Tibial nerve (tissue), 4 donors: ENCODE measurements at regions not wholly inside any gene's neighbourhood (a gene's known extent, or its start where the extent isn't known, plus 50 kb on each side); places are given as distances from the start of the nearest gene placed in this dataset.

ENCODE experiments used
- DNase-seq, 2 donors: peaks; one replicate each; pipeline ENCODE4 v3.0.0-alpha.2; 2019; ENCODE audit warnings: low spot score in 2 of 2
- H3K27ac ChIP-seq, 4 donors: fragments of 200-600 bp; sonication (generic) in 3 of 4; one replicate each; pipeline ENCODE4 v1.5.1; 2017 to 2019; ENCODE audit warnings: mild to moderate bottlenecking in 1 of 4
- H3K27me3 ChIP-seq, 2 donors: fragments of 200-600 bp; sonication (generic) in 1 of 2; one replicate each; pipeline versions ENCODE4 v1.5.1 to v1.6.0; 2017 to 2019
- H3K36me3 ChIP-seq, 3 donors: fragments of 200-600 bp; sonication (generic); one replicate each; pipeline ENCODE4 v1.5.1; 2018 to 2019
- H3K4me1 ChIP-seq, 4 donors: fragments of 200-600 bp; sonication (generic) in 3 of 4; one replicate each; pipeline ENCODE4 v1.5.1; 2017 to 2019
- H3K4me3 ChIP-seq, 4 donors: fragments of 200-600 bp; sonication (generic) in 3 of 4; one replicate each; pipeline ENCODE4 v1.5.1; 2017 to 2019; ENCODE audit warnings: mild to moderate bottlenecking in 1 of 4, moderate library complexity in 1 of 4
- H3K9me3 ChIP-seq, 4 donors: fragments of 200-600 bp; sonication (generic) in 3 of 4; one replicate each; pipeline ENCODE4 v1.5.1; 2017 to 2019
- EP300 ChIP-seq, 2 donors: sonication (generic); formaldehyde crosslinking; IDR thresholded peaks; one replicate each; pipeline ENCODE4 v1.6.1; 2017; ENCODE audit warnings: antibody characterized with exemption in 2 of 2, mild to moderate bottlenecking in 1 of 2
- POLR2A ChIP-seq, 2 donors: fragments of 450-650 bp; IDR thresholded peaks; one replicate each; pipeline ENCODE4 v1.6.1; 2017; ENCODE audit warnings: antibody characterized with exemption in 2 of 2, mild to moderate bottlenecking in 2 of 2, moderate library complexity in 2 of 2
- WGBS, 2 donors: methylation state at CpG; one replicate each; pipeline ENCODE4 v1.1.5; 2018; 5-methylcytosine and 5-hydroxymethylcytosine counted together
- TF ChIP-seq, protein P1 (sequence below), 5 experiments: fragments of 200-600 bp in 3 of 5; fragments of 450-650 bp in 2 of 5; sonication (generic) in 3 of 5; IDR thresholded peaks; one replicate each; pipeline ENCODE4 v1.5.1; 2016 to 2019; ENCODE audit warnings: antibody characterized with exemption in 5 of 5, mild to moderate bottlenecking in 3 of 5, moderate library complexity in 2 of 5

GRCh38 chr12:115504306-115505290 is 772.9 kb downstream of the MED13L start:
- Histone ChIP-seq H3K9me3 (no peaks in the 10 kb centered on the region), H3K27ac (no peak overlapping the region), H3K4me3 (no peak overlapping the region), H3K36me3 (no peaks in the 10 kb centered on the region), H3K4me1 (no peaks in the 10 kb centered on the region), H3K27me3 (no peaks in the 10 kb centered on the region)
- 53 to 58% methylated on average over 13 to 16 of the region's 16 CpGs for WGBS, 2 donors
- TF ChIP-seq EP300 (IDR thresholded peaks at IDR 0.05) (no peak), POLR2A (IDR thresholded peaks at IDR 0.05) (no peak)
- TF ChIP-seq, protein P1, sequence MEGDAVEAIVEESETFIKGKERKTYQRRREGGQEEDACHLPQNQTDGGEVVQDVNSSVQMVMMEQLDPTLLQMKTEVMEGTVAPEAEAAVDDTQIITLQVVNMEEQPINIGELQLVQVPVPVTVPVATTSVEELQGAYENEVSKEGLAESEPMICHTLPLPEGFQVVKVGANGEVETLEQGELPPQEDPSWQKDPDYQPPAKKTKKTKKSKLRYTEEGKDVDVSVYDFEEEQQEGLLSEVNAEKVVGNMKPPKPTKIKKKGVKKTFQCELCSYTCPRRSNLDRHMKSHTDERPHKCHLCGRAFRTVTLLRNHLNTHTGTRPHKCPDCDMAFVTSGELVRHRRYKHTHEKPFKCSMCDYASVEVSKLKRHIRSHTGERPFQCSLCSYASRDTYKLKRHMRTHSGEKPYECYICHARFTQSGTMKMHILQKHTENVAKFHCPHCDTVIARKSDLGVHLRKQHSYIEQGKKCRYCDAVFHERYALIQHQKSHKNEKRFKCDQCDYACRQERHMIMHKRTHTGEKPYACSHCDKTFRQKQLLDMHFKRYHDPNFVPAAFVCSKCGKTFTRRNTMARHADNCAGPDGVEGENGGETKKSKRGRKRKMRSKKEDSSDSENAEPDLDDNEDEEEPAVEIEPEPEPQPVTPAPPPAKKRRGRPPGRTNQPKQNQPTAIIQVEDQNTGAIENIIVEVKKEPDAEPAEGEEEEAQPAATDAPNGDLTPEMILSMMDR (IDR thresholded peaks at IDR 0.05), result no peak
- no peak for DNase-seq

- H3K4me1 ChIP-seq, result no peaks in the 10 kb centered on the region
- TF ChIP-seq, protein P1 (IDR thresholded peaks at IDR 0.05), result no peak
- TF ChIP-seq EP300 (IDR thresholded peaks at IDR 0.05) (no peak), POLR2A (IDR thresholded peaks at IDR 0.05) (no peak)
- no peaks in the 10 kb centered on the region for H3K9me3 ChIP-seq
- no peaks in the 10 kb centered on the region for H3K36me3 ChIP-seq
- no peaks in the 10 kb centered on the region for H3K27me3 ChIP-seq
- no peak overlapping the region for H3K4me3 ChIP-seq
- 58 to 73% methylated on average over 4 of the region's 4 CpGs for WGBS, 2 donors
- H3K27ac ChIP-seq, result no peak overlapping the region
- DNase-seq, result no peak
Observed at GRCh38 chr12:115500872-115501271, 776.6 kb downstream of the MED13L start.

GRCh38 chr12:115495300-115495699 is 782.2 kb downstream of the MED13L start:
- WGBS, 2 donors, result 89 to 93% methylated on average over 3 of the region's 3 CpGs
- no peaks in the 10 kb centered on the region for H3K4me1 ChIP-seq
- no peaks in the 10 kb centered on the region for H3K36me3 ChIP-seq
- H3K4me3 ChIP-seq, result no peak overlapping the region
- DNase-seq, result no peak
- no peaks in the 10 kb centered on the region for H3K27me3 ChIP-seq
- H3K9me3 ChIP-seq, result no peaks in the 10 kb centered on the region
- TF ChIP-seq, protein P1 (IDR thresholded peaks at IDR 0.05), result no peak
- TF ChIP-seq POLR2A (IDR thresholded peaks at IDR 0.05), result no peak
- TF ChIP-seq EP300 (IDR thresholded peaks at IDR 0.05), result no peak
- H3K27ac ChIP-seq, result no peak overlapping the region

GRCh38 chr12:115492553-115492952 is 784.9 kb downstream of the MED13L start:
- no peak for DNase-seq
- Histone ChIP-seq H3K4me3 (no peak overlapping the region), H3K4me1 (no peaks in the 10 kb centered on the region), H3K27ac (no peak overlapping the region), H3K27me3 (no peaks in the 10 kb centered on the region), H3K9me3 (no peaks in the 10 kb centered on the region), H3K36me3 (no peaks in the 10 kb centered on the region)
- 42 to 100% methylated on average over 2 of the region's 2 CpGs for WGBS, 2 donors
- TF ChIP-seq POLR2A (IDR thresholded peaks at IDR 0.05) (no peak), EP300 (IDR thresholded peaks at IDR 0.05) (no peak)
- TF ChIP-seq, protein P1 (IDR thresholded peaks at IDR 0.05), result no peak

DNA sequence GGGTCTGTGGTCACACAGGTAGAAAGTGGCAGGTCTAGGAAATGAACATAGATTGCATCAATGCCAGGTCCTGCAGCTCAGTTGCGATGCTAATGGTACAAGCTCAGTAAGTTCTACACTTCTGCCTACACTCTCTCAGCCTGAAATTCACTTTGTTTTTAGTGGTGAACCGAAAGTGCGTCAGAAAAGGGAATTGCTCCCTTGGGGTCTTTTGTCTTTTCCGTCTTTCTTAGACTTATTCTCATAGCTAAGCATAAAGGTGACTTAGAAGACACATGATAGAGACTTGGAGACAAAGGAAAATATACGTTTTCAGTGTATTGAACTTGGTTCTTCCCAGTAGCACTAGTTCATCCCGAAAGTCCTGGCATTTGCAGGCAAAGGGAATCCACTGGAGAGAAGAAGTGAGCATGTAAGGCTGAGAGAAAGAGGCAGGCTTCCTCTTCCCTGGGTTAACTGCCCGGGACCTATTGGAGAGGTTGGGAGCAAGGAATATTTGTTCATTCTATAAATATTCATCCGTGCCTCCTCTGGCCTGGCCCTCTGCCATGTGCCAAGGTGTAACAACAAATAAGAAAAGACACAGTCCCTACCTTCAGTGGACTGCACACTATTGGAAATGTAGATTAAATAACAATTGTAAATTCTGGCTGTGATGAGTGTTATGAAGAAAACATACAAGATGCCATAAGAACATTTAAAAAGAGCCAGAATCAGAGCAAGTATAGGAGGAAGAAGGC is 785.8 kb downstream of the MED13L start:
- no peak for TF ChIP-seq EP300 (IDR thresholded peaks at IDR 0.05)
- no peak for TF ChIP-seq POLR2A (IDR thresholded peaks at IDR 0.05)
- TF ChIP-seq, protein P1 (IDR thresholded peaks at IDR 0.05), result no peak
- Histone ChIP-seq H3K9me3 (no peaks in the 10 kb centered on the region), H3K4me1 (no peaks in the 10 kb centered on the region), H3K27ac (no peak overlapping the region), H3K4me3 (no peak overlapping the region), H3K36me3 (no peaks in the 10 kb centered on the region), H3K27me3 (no peaks in the 10 kb centered on the region)
- DNase-seq, result no peak
- WGBS, 2 donors, result 69% methylated on average over 8 of the region's 8 CpGs
